ENCODE measurements at regions not wholly inside any gene's neighbourhood (a gene's known extent, or its start where the extent isn't known, plus 50 kb on each side); places are given as distances from the start of the nearest gene placed in this dataset.
"Not testable (repeated sequence)": the region's sequence is repeated elsewhere in the genome, so short reads cannot be mapped to it uniquely, and the experiment has no call there.

DNA sequence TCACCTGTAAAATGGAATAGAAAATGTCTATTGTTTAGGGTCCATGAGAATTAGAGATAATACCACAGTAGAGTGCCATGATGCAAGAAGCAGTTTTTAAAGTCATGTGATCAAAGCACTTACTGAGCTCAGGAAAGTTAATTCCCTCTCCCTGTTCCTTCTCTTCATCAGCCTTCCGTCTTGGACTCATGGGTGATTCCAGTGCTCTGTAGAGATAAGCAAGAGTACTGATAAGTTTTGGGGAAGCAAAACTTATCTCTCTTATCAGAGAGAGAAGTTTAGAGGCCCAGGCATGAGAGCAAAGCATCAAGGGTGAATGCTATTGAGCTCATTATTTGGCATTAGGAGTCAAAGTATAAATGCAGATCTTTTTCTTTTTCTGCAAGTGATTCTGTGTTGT is 410.1 kb downstream of the AGTPBP1 start:
- H3K27ac ChIP-seq: no peak overlapping the region
- TF ChIP-seq CTCF (conservative IDR thresholded peaks at IDR 0.05) (no peak), ZFX (IDR thresholded peaks at IDR 0.05) (no peak)

DNA sequence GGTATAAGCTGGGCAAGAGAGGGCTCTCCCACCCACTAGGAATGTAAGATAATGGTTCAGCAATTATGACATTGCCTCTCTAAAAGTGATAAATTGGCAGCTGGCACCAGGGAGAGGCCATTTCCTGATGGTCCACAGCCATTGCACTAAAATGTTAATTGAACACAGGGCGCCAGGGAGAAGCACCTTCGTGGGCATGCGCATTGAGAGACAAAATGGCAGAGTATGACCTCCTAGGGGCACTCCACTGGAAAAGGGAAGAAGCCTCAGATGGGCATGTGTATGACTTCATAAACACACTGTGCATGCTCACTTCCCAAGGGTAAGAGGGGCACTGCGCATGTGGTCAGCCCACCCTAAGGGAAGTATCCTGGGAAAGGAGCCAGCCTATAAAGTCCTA is 419.2 kb downstream of the AGTPBP1 start:
- H3K27ac ChIP-seq: no peak overlapping the region
- TF ChIP-seq CTCF (conservative IDR thresholded peaks at IDR 0.05): no peak
- no peak for TF ChIP-seq ZFX (IDR thresholded peaks at IDR 0.05)

DNA sequence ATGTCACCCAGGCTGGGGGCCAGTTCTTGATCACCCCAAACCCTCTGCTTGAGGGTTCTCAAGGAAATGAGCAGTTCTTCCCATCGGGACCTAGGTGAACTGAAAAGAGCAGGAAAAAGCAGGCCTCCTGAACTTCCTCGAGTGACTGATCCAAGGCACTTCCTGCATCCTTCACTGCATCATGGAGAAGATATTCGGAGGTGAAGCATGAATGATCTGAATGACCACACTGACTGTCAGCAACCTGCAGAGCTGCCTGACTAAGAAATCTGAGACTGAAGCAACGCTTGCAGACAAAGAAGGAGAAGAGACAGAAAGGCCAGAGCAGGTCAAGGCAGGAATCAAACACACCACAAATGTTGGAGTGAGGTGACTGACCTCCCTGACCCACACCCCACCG is 420.2 kb downstream of the AGTPBP1 start:
- TF ChIP-seq CTCF (conservative IDR thresholded peaks at IDR 0.05): no peak
- no peak for TF ChIP-seq ZFX (IDR thresholded peaks at IDR 0.05)
- H3K27ac ChIP-seq: no peak overlapping the region

- TF ChIP-seq ZFX (IDR thresholded peaks at IDR 0.05): no peak
- no peak for TF ChIP-seq CTCF (conservative IDR thresholded peaks at IDR 0.05)
- H3K27ac ChIP-seq: no peak overlapping the region
Measured at GRCh38 chr9:85319936-85320656, 421.7 kb downstream of the AGTPBP1 start.

DNA sequence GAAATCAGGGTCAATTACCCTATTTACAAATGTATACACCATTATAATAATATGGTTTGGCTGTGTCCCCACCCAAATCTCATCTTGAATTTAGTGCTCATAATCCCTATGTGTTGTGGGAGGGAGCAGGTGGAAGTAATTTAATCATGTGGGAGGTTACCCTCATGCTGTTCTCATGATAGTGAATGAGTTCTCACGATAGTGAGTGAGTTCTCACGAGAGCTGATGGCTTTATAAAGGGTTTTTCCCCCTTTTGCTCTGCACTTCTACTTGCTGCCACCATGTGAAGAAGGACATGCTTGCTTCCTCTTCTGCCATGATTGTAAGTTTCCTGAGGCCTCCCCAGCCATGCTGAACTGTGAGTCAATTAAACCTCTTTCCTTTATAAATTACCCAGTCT is 426.2 kb downstream of the AGTPBP1 start:
- not testable (repeated sequence) for H3K27ac ChIP-seq

GRCh38 chr9:85310573-85310972 is 431.2 kb downstream of the AGTPBP1 start:
- TF ChIP-seq ZFX (IDR thresholded peaks at IDR 0.05) (no peak), CTCF (conservative IDR thresholded peaks at IDR 0.05) (no peak)
- H3K27ac ChIP-seq: no peak overlapping the region

GRCh38 chr9:85303757-85304134 is 438.0 kb downstream of the AGTPBP1 start:
- H3K27ac ChIP-seq: no peak overlapping the region
- TF ChIP-seq CTCF (conservative IDR thresholded peaks at IDR 0.05) (no peak), ZFX (IDR thresholded peaks at IDR 0.05) (no peak)
